Activated T-cell treated with anti-CD3 and anti-CD28 coated beads, Interleukin-2, amount 50 U/mL, for 48 hours (primary cell): ENCODE measurements at regions not wholly inside any gene's neighbourhood (a gene's known extent, or its start where the extent isn't known, plus 50 kb on each side); places are given as distances from the start of the nearest gene placed in this dataset.
"Not testable (repeated sequence)": the region's sequence is repeated elsewhere in the genome, so short reads cannot be mapped to it uniquely, and the experiment has no call there.

Experiments
- DNase-seq, 2 experiments: peaks; one replicate each; pipeline ENCODE4 v3.0.0-alpha.2; 2020

DNA sequence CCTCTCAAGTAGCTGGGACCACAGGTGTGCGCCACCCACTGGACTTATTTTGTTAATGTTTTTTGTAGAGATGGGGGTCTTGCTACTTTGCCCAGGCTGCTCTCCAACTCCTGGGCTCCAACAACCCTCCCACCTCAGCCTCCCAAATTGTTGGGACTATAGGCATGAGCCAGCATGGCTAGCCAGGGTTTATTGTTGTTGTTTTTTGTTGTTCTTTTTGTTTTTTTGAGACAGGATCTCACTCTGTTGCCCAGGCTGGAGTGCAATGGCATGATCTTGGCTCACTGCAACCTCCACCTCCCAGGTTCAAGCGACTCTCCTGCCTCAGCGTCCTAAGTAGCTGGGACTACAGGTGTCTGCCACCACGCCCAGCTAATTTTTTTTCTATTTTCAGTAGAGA lies 142.2 kb downstream of the CRLF3 start:
- not testable (repeated sequence) for DNase-seq

DNA sequence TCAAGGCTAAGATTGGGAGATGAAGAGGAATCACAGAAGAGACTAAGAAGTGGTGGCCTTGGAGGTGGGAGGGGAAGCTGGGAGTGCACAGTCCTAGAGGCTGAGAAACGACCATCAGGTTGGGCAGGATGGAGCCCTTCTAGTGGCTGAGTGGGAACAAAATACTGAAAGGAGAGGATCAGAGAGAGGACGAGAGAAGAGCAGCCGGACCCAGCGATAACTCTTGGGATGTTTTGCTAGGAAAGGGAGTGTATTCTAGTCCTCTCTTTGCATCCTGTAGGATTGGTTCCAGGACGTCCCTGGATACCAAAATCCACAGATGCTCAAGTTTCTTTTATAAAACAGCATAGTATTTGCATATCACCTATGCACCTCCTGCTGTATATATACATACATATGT lies 143.8 kb downstream of the CRLF3 start:
- not testable (repeated sequence) for DNase-seq

DNA sequence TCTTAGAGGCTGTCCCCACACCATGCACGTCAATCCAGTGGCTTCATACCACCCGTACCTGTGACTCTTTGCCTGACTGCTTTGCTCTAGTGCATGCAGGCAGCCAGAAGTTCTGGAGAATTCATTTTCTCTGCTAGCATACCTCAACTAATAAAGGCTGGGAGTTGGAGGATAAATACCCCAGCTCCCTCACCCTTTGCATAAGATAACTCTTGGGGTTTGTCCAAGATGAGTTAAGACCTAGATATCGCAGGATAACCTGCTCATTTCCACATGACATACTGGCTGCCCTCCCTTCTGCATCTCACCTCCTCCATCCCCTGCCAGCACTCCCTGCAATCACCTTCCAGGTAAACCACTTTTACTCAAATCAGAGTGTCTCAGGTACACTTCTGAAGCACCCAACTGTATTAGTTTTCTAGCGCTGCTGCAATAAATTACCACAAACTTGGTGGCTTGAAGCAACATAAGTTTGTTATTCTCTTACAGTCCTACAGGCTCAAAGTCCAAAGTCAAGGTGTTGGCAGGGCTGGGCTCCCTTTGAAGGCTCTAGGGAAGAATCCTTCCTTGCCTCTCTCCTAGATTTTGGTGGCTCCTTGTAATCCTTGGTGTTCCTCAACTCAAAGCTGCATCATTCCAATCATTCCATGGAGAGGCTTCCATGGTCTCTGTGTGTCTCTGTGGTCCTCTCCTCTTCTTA lies 146.8 kb downstream of the CRLF3 start:
- DNase-seq, result no peak

DNA sequence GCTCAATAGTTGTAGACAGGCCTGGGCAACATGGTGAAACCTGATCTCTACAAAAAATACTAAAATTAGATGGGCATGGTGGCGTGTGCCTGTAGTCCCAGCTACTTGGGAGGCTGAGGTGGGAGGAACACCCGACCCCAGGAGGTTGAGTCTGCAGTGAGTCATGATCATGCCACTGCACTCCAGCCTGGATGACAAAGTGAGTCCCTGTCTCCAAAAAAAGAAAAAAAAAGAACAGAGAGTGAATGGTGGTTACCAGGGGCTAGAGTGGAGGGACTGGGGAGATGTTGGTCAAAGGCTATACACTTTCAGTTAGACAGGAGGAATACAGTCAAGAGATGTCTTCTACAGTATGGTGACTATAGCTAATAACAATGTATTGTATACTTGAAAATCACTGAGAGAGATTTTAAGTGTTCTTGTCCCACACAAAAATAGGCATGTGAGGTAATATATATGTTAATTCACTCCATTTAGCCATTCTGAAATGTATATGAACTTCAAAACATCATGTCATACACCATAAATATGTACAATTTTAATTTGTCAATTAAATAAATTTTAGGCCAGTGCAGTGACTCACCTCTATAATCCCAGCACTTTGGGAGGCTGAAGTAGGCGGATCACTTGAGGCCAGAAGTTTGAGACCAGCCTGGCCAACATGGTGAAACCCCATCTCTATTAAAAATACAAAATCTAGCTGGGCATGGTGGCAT lies 148.6 kb downstream of the CRLF3 start:
- not testable (repeated sequence) for DNase-seq

DNA sequence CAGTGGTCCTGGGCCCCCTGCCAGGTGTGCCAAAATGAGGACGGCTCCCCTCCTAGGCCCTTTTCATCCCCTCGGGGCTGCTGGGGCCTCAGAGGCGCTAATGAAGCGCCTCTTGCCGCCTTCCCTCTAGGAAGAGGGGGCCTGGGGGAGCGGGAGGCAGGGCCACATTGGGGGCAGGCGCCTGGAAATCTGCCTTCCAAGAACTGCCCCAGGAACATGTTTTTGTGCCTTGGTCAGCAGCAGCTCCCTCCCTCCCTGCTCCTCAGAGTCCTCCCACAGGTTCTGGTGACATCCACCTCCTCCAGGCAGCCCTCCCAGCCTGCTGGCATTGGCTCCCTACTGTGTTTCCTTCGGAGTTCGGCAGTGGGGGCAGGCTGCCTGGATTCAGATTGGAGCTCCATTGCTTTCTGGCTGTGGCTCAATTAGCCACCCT lies 155.3 kb downstream of the CRLF3 start:
- DNase-seq, result not testable (repeated sequence)

DNA sequence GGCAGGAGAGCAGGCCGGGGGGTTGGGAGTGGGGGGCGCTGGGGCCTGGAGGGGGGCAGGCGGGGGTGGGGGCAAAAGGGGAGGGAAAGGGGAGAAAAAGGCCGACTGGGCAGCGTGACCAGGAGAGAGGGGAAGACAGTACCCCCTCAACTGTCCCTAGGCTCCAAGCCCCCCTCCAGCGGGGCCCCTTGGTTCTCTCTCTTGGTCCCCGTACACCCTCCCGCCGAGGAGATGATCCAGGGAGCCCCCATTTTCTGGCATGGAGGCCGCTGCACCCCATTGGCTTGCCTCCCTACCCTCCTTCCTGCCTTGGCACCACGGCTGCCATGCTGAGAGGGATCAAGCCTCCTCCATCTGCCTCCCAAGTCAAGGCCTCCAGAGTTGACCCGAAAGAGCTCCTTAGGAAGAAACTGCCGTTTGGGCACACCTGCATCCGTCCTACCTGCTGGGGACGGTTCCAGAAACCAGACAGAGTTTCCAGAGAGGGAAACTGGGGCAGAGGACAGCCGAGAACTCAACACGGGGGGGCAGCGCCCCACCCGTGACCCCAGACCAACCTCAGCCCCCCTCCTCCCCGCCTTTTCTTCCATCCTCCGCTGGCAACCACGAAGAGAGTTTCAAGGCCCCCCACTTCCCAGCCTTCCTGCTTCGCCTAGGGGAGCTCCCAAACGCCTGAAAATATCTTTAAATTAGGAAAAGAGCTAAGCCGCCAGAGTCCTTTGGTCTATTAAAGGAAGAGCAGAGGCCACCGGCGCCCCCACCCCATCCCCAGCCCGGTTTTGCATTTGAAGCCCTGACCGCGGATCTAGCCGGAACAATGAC lies 155.9 kb downstream of the CRLF3 start:
- DNase-seq, result not testable (repeated sequence)

DNA sequence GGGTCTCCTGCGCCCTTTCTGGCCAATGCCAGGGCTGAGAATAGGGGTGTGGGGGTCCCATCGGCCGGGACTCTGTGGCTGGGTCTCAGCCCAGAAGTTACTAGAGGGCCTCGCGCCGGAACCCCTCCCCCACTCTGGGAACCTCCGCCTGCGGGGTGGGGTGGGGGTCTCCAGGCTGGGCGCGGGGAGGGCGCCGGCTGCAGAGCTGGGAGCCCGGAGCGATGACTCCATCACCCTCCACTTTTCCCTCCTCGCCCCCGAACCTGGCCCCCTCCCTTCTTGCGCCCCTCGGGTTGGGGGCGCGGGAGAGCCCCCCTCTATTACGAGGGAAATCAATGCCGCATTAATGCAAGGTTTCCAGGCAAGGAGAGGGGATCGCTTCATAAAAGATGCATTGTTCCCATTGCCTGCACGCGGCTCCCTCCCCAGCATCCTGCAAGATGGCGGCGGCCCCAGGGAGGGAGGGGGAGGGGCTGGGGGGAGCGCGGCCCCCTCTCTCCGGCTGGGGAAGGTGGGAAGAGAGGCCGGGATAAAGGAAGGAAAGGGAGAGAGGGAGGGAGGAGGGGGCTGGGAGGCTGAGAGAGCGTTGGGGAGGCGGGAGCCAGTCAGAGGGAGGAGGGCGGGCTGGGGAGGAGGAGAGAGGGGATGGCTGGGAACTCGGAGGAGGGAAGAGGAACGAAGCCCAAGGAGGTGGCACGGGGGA lies 156.7 kb downstream of the CRLF3 start:
- DNase-seq, result peak; percentile 33 to 37

DNA sequence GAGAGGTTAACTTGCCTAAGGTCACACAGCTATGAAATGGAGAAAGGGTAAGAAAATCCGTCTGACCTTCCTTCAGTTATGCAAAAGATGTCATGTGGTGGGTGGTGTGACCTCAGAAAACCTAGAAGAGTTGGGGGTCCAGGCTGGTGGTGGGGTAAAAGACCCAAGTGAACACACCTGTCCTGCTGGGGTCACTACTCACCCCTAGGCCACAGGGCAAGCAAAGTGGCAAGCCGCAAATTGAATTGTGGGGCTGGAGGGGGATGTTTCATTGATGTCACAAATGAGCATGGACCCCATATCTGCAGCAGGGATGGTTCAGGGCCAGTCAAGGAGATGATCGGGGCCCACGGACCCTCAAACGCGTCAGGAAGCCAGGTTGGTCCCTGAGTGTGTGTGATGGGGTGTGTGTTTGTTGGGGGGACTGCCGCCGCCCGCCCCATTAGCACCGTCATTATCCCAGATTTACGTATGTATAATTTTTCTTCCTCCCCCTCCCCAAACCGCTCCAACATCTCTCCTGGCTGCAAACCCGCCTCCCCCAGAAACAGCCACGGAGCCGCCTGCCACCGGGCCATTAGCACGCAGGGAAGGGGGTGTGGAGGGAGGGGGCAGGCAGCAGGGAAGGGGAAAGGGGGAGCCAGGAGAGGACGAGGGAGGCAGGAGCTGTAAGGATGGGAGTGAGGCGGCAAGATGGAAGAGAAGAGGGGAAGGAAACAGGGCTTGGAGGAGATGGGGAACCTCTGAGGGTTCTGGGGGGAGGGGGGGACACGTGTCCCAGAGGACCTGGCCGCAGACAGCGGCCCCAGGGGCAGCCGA lies 157.4 kb downstream of the CRLF3 start:
- not testable (repeated sequence) for DNase-seq

DNA sequence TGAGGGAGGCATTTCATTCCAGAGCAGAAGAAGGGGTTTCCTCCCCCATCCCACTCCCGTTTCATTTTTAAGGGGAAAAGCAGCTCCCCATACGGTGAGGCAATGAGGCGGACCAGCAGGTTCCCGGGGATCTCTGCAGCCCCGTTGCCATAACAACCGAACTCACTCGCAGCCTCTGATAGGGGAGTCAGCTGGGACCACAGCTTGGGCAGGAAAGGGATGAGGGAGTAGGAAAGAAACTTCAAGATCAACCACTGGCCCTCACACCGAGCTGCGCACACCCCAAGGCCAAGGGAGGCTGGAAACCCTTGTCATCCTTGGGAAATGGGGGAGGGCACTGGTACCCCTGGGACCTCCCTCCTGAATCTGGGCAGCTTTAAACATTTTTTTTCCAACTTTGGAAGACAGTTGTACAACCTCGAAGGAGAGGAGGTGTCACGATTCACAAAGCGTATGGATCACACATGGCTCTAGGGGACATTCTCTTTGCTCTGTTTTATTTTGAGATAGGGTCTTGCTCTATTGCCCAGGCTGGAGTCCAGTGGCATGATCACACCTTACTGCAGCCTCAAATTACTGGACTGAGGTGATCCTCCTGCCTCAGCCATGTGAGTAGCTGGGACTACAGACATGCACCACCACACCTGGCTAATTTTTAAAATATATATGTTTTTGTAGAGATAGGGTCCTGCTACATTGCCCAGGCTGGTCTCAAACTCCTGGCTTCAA lies 160.6 kb downstream of the CRLF3 start:
- not testable (repeated sequence) for DNase-seq

DNA sequence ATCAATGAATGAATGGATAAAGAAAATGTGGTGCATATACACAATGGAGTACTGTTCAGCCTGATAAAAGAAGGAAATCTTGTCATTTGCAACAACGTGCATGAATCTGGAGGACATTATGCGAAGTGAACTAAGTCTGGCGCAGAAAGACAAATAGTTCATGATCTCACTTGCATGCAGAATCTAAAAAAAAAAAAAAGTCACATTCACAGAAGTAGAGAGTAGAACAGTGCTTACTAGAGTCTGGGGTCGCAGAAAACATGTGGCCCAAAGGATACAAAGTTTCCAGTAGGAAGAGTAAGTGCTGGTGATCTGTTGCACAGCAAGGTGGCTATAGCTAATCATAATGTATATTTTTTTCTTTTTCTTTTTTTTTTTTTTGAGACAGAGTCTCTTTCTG lies 167.3 kb downstream of the CRLF3 start:
- DNase-seq, result not testable (repeated sequence)

DNA sequence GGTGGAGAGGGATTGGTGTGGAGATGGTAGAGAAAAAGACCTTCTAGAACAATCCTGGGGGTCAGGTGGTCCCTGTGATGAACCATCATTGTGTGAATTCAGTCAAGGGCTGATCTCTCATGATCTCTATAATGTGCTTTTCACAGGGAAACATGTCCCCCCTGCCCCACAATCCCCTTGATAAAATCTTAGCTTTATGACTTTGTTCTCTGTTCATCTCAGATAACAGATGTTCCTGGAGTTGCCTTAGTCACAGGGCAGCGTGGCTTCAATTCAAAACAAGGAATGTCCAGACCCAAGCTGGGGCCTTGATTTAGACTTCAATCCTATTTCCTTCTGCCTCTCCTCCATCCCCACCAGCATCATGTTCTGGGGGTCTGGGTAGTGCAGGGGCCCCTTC lies 171.5 kb downstream of the CRLF3 start:
- DNase-seq, result not testable (repeated sequence)

DNA sequence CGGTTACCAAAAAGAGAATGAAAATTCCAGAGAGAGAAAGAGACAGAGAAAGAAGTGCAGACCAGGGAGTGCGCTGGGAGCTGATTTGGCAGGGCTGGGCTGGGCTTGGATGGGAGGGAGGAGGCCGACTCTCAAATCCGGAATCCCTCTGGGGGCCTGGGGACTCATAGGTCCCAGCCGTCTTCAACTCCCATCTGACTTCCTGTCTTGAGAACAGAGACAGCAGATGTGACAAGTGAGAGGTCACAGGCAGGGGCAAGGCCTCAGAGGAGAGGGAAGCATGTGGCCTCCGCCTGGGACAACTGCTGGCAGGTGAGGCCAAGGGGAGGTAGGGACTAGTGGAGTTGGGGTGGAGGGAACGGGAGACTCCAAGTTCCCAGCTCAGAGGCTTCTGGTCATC lies 172.9 kb downstream of the GOSR1 start:
- not testable (repeated sequence) for DNase-seq

DNA sequence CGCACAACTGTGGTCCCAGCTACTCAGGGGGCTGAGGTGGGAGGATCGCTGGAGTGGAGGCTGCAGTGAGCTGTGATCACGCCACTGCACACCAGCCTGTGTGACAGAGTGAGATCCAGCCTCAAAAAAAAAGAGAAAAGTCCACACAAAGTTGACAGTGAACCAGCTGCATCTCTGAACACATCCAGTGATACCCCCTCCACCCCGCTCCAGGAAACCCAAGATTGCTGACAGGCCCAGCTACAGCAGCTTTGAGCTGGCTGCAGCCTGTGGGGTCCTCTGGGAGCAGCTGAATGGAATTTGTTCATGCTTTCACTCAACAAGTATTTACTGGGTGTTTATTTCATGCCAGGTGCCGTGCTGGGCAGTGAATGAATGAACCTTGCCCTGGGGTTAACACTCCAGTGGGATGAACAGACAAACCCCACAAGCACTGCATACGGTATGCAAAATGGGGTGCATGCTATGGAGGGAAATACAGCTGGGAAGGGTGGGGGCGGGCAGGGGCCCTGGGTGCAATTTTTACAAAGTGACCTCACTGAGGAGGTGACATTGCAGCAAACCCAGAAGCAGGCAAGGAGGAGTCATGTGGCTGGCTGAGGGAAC lies 170.9 kb downstream of the GOSR1 start:
- DNase-seq, result not testable (repeated sequence)

DNA sequence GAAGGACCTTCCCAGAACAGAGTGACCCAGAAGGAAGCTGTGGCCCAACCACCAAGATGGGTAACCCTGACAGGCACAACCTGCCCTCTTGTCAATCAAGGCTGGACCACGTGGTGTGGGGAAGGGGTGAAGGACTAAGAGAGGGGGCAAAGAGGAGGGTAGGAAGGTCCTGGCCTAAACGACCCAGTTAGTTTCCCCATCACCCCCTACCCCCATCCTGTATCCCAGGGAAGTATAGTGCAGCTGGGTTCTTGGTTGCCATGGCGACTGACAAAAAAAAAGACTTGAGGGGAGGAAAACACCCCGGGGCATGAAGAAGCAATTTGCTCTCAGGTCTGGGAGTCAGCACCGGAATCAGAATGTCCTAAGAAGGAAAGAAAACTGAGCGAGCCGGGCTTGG lies 168.7 kb downstream of the GOSR1 start:
- not testable (repeated sequence) for DNase-seq

DNA sequence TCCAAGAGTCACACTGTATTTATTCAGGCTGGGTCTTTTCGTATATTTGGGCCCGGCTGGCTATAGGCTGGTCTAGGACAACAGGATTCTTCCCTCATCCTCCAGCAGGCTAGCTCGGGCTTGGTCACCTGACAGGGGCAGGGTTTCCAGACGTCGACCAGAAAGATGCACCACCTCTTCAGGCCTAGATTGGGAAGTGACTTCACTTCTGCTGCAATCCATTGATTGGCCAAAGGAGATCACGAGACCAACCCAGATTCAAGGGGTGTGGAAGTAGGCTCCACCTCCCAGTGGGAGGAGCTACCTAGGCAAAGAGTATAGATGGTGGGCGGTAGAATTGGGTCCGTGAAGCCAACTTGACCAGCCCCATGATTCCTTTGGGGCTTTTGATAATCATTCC lies 167.5 kb downstream of the GOSR1 start:
- DNase-seq, result not testable (repeated sequence)

DNA sequence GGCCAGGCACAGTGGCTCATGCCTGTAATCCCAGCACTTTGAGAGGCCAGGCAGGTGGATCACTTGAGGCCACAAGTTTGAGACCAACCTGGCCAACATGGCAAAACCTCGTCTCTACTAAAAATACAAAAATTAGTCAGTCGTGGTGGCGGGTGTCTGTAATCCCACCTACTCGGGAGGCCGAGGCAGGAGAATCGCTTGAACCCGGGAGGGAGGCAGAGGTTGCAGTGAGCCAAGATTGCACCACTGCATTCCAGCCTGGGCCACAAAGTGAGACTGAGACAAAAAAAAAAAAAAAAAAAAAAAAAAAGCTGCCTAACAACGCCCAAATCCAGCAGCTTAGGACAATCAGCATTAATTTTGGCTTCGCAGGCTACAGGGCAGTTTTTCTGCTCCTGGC lies 167.1 kb downstream of the GOSR1 start:
- DNase-seq, result not testable (repeated sequence)

DNA sequence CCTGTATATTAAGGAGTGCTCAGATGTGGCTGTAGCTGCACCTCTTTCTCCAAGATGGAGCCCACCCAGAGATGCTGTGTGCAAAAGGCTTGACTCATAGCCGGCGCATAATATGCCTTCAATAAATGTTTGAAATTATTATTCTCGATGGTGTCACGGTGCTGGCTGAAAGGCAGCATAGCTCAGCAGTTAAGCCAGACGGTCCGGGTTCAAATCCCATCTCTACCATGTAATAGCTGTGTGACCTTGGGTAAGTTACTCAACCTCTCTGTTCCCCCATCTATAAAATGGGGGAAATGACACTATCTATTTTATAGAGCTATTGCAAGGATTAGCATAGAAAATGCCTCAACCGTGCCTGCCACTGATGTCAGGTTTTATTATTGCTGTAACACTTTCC lies 164.2 kb downstream of the GOSR1 start:
- not testable (repeated sequence) for DNase-seq

DNA sequence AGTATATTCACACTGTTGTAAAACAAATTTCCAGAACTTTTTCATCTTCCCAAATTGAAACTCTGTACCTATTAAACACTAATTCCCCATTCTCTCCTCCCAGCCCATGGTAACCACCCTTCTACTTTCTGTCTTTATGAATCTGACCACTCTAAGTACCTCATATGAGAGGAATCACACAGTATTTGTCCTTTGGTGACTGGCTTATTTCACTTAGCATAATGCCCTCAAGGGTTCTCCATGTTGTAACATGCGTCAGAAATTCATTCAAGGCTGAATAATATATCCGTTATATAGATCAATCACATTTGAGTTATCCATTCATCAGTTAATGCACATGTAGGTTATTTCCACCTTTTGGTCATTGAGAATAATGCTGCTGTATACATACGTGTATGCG lies 162.2 kb downstream of the GOSR1 start:
- DNase-seq, result not testable (repeated sequence)

DNA sequence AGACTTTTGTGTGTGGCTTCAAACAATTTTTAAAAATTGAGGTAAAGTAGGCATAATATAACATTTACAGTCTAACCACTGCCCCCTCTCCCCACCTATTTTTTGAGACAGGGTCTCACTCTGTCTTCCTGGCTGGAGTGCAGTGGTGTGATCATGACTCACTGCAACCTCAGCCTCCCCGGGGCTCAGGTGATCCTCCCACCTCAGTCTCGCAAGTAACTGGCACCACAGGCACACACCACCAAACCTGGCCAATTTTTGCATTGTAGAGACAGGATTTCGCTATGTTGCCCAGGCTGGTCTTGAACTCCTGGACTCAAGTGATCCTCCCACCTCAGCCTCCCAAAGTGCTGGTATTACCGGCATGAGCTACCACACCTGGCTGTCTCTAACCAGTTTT lies 161.8 kb downstream of the GOSR1 start:
- DNase-seq, result not testable (repeated sequence)

DNA sequence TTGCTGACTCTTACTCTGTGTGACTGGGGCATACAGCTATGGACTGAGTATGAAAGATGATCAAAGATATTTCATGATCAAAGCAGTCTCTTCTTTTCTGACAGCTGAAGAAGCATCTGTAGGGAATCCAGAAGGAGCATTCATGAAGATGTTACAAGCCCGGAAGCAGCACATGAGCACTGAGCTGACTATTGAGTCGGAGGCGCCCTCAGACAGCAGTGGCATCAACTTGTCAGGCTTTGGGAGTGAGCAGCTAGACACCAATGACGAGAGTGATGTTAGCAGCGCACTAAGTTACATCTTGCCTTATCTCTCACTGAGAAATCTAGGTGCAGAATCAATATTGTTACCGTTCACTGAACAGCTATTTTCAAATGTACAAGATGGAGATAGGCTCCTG lies 154.4 kb downstream of the GOSR1 start:
- DNase-seq, result not testable (repeated sequence)

DNA sequence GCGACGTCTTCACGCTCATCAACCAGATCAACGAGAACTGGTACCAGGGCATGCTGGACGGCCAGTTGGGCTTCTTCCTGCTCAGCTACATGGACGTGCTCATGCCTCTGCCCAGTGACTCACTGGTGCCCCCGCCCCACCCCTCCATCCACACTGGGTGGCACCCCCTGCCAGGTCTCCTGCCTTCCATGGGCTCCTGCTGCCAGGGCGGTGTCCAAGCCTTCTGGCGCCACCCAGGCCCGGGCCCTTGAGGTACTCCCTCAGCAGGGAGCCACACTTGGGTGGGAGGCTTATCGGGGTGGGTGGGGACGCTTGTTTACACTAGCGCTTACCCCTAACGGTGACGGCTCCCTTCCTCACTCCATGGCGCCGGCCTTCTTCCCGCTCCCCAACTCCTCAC lies 148.2 kb downstream of the GOSR1 start:
- DNase-seq, result not testable (repeated sequence)
